22Rv1 (cell line): ENCODE measurements at regions not wholly inside any gene's neighbourhood (a gene's known extent, or its start where the extent isn't known, plus 50 kb on each side); places are given as distances from the start of the nearest gene placed in this dataset.

Experiments used
- CTCF ChIP-seq: fragments of 450-650 bp; IDR thresholded peaks from 2 replicates; pipeline ENCODE4 v1.5.1; 2017; ENCODE audit warnings: mild to moderate bottlenecking
- ZFX ChIP-seq: fragments of 450-650 bp; IDR thresholded peaks from 2 replicates; pipeline ENCODE4 v1.6.1; 2017; ENCODE audit warnings: antibody characterized with exemption, borderline replicate concordance

DNA sequence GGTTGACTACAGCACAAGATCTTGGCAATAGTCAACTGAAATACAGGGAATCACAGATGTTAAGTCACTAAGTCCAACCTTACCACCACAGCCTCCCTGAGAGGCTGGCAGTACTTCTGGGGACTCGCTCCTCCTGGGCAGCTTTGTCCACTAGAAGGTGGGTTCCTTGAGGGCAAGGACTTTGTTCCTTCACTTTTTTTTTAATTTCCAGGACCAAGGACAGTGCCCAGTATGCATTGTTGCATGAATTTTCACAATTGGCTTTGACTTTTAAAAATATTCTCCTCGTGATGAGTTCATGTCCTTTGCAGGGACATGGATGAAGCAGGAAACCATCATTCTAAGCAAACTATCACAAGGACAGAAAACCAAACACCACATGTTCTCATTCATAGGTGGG lies 96.7 kb upstream of the IGSF21 start:
- TF ChIP-seq CTCF (no peak), ZFX (no peak)
